ENCODE measurements at regions not wholly inside any gene's neighbourhood (a gene's known extent, or its start where the extent isn't known, plus 50 kb on each side); places are given as distances from the start of the nearest gene placed in this dataset.

DNA sequence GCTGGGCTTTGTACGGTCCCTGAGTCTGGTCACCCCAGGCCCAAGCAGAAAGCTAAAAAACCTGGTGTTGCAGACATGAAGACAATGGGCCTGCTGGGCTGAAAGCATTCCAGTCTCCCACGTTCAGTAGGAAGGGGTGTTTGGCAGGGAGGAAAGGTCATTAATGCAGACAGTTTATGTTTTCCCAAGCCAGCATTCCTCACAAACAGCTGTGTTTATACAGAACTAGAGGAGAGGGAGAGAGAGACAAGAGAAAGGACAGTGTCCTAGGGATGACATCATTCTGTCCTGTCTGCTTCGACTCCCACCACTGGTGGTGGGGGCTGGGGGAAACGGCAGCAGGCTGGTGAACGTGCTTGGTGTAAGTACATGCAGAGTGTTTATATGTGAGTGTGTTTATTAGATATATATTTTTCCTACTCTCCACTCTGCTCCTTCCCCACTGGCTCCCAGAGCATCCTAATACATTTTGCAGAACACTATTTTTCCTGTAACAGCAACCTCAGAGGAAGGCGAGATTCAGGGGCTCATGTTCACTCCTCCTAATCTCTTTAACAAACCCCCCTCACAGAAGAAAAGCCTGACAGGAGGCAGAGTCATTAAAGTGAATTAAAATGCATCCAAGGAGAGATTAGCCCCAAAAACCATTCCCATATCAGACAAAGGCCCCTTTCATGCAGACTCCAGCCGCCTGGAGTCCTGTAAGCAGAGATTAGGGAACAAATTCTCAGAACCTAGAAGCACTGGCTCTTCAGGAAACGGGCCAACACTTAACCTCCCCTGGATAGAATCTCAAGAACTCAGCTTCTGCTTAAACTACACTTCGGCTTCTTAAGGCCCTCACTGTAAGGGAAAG, 380.4 kb downstream of the TNS1 start (continued):
- no peak for TF ChIP-seq ZNF768 (CRISPR knock-in tag; IDR thresholded peaks at IDR 0.05)
- no peak for TF ChIP-seq ZNF232 (CRISPR knock-in tag; IDR thresholded peaks at IDR 0.05; ENCODE audit: borderline replicate concordance)
- TF ChIP-seq XRCC5 (optimal IDR thresholded peaks at IDR 0.05; ENCODE audit: low read length), result no peak
- TF ChIP-seq SAP130 (CRISPR knock-in tag; IDR thresholded peaks at IDR 0.05; ENCODE audit: low read depth), result peak; percentile 82
- TF ChIP-seq, protein P1, sequence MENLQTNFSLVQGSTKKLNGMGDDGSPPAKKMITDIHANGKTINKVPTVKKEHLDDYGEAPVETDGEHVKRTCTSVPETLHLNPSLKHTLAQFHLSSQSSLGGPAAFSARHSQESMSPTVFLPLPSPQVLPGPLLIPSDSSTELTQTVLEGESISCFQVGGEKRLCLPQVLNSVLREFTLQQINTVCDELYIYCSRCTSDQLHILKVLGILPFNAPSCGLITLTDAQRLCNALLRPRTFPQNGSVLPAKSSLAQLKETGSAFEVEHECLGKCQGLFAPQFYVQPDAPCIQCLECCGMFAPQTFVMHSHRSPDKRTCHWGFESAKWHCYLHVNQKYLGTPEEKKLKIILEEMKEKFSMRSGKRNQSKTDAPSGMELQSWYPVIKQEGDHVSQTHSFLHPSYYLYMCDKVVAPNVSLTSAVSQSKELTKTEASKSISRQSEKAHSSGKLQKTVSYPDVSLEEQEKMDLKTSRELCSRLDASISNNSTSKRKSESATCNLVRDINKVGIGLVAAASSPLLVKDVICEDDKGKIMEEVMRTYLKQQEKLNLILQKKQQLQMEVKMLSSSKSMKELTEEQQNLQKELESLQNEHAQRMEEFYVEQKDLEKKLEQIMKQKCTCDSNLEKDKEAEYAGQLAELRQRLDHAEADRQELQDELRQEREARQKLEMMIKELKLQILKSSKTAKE (CRISPR knock-in tag; IDR thresholded peaks at IDR 0.05; ENCODE audit: borderline replicate concordance), result peak; percentile 92
- TF ChIP-seq ZFP1 (CRISPR knock-in tag; IDR thresholded peaks at IDR 0.05), result no peak
- TF ChIP-seq TBL1XR1 (IDR thresholded peaks at IDR 0.05; ENCODE audit: borderline replicate concordance, low read length, partially characterized antibody), result peak; percentile 81
- TF ChIP-seq IRF2 (CRISPR knock-in tag; IDR thresholded peaks at IDR 0.05), result peak; percentile 84
- no peak for TF ChIP-seq KLF13 (CRISPR knock-in tag; IDR thresholded peaks at IDR 0.05)
- TF ChIP-seq, protein P2, sequence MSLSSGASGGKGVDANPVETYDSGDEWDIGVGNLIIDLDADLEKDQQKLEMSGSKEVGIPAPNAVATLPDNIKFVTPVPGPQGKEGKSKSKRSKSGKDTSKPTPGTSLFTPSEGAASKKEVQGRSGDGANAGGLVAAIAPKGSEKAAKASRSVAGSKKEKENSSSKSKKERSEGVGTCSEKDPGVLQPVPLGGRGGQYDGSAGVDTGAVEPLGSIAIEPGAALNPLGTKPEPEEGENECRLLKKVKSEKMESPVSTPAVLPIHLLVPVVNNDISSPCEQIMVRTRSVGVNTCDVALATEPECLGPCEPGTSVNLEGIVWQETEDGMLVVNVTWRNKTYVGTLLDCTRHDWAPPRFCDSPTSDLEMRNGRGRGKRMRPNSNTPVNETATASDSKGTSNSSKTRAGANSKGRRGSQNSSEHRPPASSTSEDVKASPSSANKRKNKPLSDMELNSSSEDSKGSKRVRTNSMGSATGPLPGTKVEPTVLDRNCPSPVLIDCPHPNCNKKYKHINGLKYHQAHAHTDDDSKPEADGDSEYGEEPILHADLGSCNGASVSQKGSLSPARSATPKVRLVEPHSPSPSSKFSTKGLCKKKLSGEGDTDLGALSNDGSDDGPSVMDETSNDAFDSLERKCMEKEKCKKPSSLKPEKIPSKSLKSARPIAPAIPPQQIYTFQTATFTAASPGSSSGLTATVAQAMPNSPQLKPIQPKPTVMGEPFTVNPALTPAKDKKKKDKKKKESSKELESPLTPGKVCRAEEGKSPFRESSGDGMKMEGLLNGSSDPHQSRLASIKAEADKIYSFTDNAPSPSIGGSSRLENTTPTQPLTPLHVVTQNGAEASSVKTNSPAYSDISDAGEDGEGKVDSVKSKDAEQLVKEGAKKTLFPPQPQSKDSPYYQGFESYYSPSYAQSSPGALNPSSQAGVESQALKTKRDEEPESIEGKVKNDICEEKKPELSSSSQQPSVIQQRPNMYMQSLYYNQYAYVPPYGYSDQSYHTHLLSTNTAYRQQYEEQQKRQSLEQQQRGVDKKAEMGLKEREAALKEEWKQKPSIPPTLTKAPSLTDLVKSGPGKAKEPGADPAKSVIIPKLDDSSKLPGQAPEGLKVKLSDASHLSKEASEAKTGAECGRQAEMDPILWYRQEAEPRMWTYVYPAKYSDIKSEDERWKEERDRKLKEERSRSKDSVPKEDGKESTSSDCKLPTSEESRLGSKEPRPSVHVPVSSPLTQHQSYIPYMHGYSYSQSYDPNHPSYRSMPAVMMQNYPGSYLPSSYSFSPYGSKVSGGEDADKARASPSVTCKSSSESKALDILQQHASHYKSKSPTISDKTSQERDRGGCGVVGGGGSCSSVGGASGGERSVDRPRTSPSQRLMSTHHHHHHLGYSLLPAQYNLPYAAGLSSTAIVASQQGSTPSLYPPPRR (CRISPR knock-in tag; IDR thresholded peaks at IDR 0.05; ENCODE audit: borderline replicate concordance), result no peak
- no peak for TF ChIP-seq ZNF841 (CRISPR knock-in tag; IDR thresholded peaks at IDR 0.05; ENCODE audit: borderline replicate concordance)
- TF ChIP-seq ZNF34 (CRISPR knock-in tag; IDR thresholded peaks at IDR 0.05; ENCODE audit: borderline replicate concordance), result no peak
- peak; percentile 94 for TF ChIP-seq SOX5 (CRISPR knock-in tag; IDR thresholded peaks at IDR 0.05; ENCODE audit: borderline replicate concordance)
- TF ChIP-seq HDAC2 (CRISPR knock-in tag; IDR thresholded peaks at IDR 0.05), result peak; percentile 55; the same call in 1 of the 2 replicates
- TF ChIP-seq TBX3 (IDR thresholded peaks at IDR 0.05; ENCODE audit: borderline replicate concordance), result peak; percentile 57; the same call in 1 of the 2 replicates
- TF ChIP-seq MAFF (IDR thresholded peaks at IDR 0.05; ENCODE audit: low read depth, low read length), result peak; percentile 28; the same call in 1 of the 2 replicates
- TF ChIP-seq ZNF264 (CRISPR knock-in tag; IDR thresholded peaks at IDR 0.05), result no peak
- TF ChIP-seq ZNF552 (CRISPR knock-in tag; IDR thresholded peaks at IDR 0.05; ENCODE audit: borderline replicate concordance), result no peak
- TF ChIP-seq, protein P3, sequence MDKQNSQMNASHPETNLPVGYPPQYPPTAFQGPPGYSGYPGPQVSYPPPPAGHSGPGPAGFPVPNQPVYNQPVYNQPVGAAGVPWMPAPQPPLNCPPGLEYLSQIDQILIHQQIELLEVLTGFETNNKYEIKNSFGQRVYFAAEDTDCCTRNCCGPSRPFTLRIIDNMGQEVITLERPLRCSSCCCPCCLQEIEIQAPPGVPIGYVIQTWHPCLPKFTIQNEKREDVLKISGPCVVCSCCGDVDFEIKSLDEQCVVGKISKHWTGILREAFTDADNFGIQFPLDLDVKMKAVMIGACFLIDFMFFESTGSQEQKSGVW (CRISPR knock-in tag; IDR thresholded peaks at IDR 0.05; ENCODE audit: borderline replicate concordance), result no peak
- TF ChIP-seq ZNF484 (CRISPR knock-in tag; IDR thresholded peaks at IDR 0.05; ENCODE audit: borderline replicate concordance, low read depth), result no peak
- no peak for TF ChIP-seq MAFK (conservative IDR thresholded peaks at IDR 0.05 in 1 of 2, IDR thresholded peaks at IDR 0.05 in 1 of 2; ENCODE audit: low read length in 2 of 2)
